BE2C (cell line): ENCODE measurements at regions not wholly inside any gene's neighbourhood (a gene's known extent, or its start where the extent isn't known, plus 50 kb on each side); places are given as distances from the start of the nearest gene placed in this dataset.

Experiments used
- DNase-seq: peaks from one replicate; pipeline ENCODE4 v3.0.0-alpha.2; 2020
- H3K27me3 ChIP-seq: fragments of 250-450 bp; sonication (Bioruptor Pico); 2 replicates; pipeline ENCODE4 v1.5.1; 2020; ENCODE audit warnings: mild to moderate bottlenecking
- H3K36me3 ChIP-seq: fragments of 250-450 bp; sonication (Bioruptor Pico); 2 replicates; pipeline ENCODE4 v1.5.1; 2020; ENCODE audit warnings: mild to moderate bottlenecking
- H3K4me1 ChIP-seq: fragments of 250-450 bp; sonication (Bioruptor Pico); 2 replicates; pipeline ENCODE4 v1.5.1; 2020
- H3K4me3 ChIP-seq: 2 replicates; pipeline ENCODE4 v1.5.1; 2011; ENCODE audit warnings: low read depth, low read length
- H3K9me3 ChIP-seq: fragments of 250-450 bp; sonication (Bioruptor Pico); 2 replicates; pipeline ENCODE4 v1.5.1; 2020
- CTCF ChIP-seq: IDR thresholded peaks from 2 replicates; pipeline ENCODE4 v1.5.1; 2012; ENCODE audit warnings: mild to moderate bottlenecking, low read depth, low read length

- Histone ChIP-seq H3K27me3 (no peaks in the 10 kb centered on the region), H3K4me3 (no peak overlapping the region), H3K9me3 (no peaks in the 10 kb centered on the region), H3K4me1 (no peaks in the 10 kb centered on the region), H3K36me3 (no peaks in the 10 kb centered on the region)
- no peak for TF ChIP-seq CTCF
- DNase-seq: no peak
These were observed 237.4 kb downstream of the OTUD1 start for GRCh38 chr10:23676296-23676695.

DNA sequence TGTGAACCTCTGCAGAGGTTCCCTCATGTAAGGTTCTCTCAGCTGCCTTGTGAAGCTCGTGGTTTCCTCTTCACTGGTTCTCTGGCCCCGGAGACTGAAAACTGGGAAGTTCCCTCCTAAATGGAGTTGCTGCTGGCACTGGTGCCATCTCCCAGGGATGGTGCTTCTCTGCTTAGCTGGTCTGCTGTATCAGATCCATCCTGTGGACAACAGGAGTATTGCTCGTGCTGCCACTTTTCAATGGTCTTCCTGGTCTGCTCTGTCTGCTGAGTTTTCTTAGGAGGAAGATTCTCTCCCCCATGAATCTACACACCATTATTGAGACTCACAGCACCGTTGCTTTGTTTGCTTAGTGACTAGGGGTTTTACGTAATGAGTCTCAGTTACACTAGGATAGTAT lies 247.8 kb downstream of the OTUD1 start:
- Histone ChIP-seq H3K4me3 (no peak overlapping the region), H3K36me3 (no peaks in the 10 kb centered on the region), H3K27me3 (no peaks in the 10 kb centered on the region), H3K4me1 (no peaks in the 10 kb centered on the region), H3K9me3 (no peaks in the 10 kb centered on the region)
- no peak for TF ChIP-seq CTCF
- DNase-seq: no peak

DNA sequence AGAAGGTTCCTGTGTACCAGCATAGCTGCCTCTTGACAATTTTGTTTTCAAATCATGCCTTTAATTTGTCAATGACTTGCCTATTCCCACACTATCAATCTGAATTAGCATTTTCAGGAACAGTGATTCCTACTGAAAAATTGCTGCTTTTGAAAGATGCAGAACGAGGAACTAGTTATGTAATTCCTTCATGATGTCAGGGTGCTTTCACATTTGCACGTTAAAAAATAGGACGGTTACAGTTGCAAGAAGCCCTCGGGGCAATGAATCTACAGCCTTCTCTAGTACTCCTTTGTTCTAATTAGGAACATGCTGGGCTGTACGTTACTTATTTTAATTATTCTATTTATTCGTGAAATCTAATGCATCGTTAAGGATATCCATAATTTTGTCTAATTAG lies 253.9 kb downstream of the OTUD1 start:
- H3K4me1 ChIP-seq: no peaks in the 10 kb centered on the region
- no peaks in the 10 kb centered on the region for H3K9me3 ChIP-seq
- no peak overlapping the region for H3K4me3 ChIP-seq
- TF ChIP-seq CTCF: no peak
- H3K36me3 ChIP-seq: no peaks in the 10 kb centered on the region
- DNase-seq: no peak
- H3K27me3 ChIP-seq: peaks cover 17% of the 10 kb centered on the region

GRCh38 chr10:23693501-23693901 lies 254.6 kb downstream of the OTUD1 start:
- no peak for TF ChIP-seq CTCF
- no peak for DNase-seq
- Histone ChIP-seq H3K4me3 (no peak overlapping the region), H3K27me3 (peaks cover 17% of the 10 kb centered on the region), H3K9me3 (no peaks in the 10 kb centered on the region), H3K36me3 (no peaks in the 10 kb centered on the region), H3K4me1 (no peaks in the 10 kb centered on the region)

GRCh38 chr10:23693925-23694324 lies 255.1 kb downstream of the OTUD1 start:
- Histone ChIP-seq H3K9me3 (no peaks in the 10 kb centered on the region), H3K4me1 (no peaks in the 10 kb centered on the region), H3K36me3 (no peaks in the 10 kb centered on the region), H3K27me3 (peaks cover 17% of the 10 kb centered on the region), H3K4me3 (no peak overlapping the region)
- no peak for DNase-seq
- TF ChIP-seq CTCF: no peak

DNA sequence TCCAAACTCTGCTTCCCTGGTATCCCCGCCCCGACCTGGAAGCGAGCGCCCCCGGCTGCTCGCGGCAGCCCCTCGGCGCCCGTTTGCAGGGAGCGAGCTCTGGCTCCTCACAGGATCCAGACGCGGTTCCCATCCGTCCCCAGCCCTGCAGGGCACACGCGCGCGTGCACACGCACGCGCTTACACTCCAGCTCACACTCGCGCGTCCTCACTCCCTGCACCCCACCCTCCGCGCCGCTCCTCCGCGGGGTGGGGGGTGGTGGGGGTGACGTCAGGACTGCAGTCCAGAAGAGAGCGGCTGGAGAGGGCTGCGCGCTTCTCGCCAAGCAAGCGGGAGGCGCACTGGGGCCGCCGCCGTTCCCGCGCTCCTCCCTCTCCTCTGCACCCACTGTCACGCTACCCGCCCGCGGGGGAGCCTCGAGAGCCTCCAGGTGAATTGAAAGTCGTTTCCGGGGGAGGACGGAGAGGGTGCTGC lies 255.6 kb downstream of the OTUD1 start:
- H3K27me3 ChIP-seq: peaks cover 17% of the 10 kb centered on the region
- DNase-seq: no peak
- no peak for TF ChIP-seq CTCF

More for the DNA sequence above, 255.6 kb downstream of the OTUD1 start:
- H3K4me1 ChIP-seq: no peaks in the 10 kb centered on the region
- no peaks in the 10 kb centered on the region for H3K36me3 ChIP-seq
- no peaks in the 10 kb centered on the region for H3K9me3 ChIP-seq
- no peak overlapping the region for H3K4me3 ChIP-seq
